Mammary epithelial cell (primary cell): ENCODE measurements at regions not wholly inside any gene's neighbourhood (a gene's known extent, or its start where the extent isn't known, plus 50 kb on each side); places are given as distances from the start of the nearest gene placed in this dataset.

ENCODE experiments used
- EZH2 ChIP-seq: IDR thresholded peaks from 2 replicates; pipeline ENCODE4 v1.6.1; 2012; ENCODE audit warnings: low read length, inconsistent platforms, borderline replicate concordance
- TF ChIP-seq, protein P1 (sequence below), 2 donors: IDR thresholded peaks in 1 of 2; conservative IDR thresholded peaks in 1 of 2; 2 replicates each; pipeline ENCODE4 v1.5.1; 2011 to 2012; ENCODE audit warnings: inconsistent platforms in 2 of 2, low read length in 2 of 2, mild to moderate bottlenecking in 2 of 2, control low read depth in 1 of 2, low read depth in 1 of 2; ENCODE audit not compliant: insufficient read depth in 1 of 2; ENCODE audit errors: extremely low read depth in 1 of 2

DNA sequence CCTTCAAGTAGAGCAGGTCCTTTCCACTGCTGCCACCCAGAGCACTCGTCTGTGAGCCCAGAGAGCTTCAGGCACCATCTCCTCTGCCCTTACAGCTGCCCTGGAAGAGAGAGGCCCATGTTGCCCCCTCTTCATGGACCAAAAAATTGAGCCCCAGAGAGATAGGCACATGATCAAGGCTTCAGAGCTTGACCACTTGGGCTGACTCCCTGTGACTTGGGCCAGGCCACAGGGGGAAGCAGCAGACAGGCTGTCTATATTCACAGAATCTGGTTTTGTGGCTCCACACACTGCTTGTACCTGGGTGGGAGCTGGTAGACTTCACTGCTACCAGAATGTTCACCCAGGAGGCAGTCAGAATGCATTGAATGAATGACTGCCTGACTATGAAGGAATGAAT, 58.2 kb downstream of the SMIM38 start:
- TF ChIP-seq, protein P1, sequence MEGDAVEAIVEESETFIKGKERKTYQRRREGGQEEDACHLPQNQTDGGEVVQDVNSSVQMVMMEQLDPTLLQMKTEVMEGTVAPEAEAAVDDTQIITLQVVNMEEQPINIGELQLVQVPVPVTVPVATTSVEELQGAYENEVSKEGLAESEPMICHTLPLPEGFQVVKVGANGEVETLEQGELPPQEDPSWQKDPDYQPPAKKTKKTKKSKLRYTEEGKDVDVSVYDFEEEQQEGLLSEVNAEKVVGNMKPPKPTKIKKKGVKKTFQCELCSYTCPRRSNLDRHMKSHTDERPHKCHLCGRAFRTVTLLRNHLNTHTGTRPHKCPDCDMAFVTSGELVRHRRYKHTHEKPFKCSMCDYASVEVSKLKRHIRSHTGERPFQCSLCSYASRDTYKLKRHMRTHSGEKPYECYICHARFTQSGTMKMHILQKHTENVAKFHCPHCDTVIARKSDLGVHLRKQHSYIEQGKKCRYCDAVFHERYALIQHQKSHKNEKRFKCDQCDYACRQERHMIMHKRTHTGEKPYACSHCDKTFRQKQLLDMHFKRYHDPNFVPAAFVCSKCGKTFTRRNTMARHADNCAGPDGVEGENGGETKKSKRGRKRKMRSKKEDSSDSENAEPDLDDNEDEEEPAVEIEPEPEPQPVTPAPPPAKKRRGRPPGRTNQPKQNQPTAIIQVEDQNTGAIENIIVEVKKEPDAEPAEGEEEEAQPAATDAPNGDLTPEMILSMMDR (conservative IDR thresholded peaks at IDR 0.05 in 1 of 2, IDR thresholded peaks at IDR 0.05 in 1 of 2; ENCODE audit: extremely low read depth in 1 of 2, insufficient read depth in 1 of 2, low read depth in 1 of 2, low read length in 2 of 2): no peak
- TF ChIP-seq EZH2: no peak
